Nephron (organoid): ENCODE measurements at regions not wholly inside any gene's neighbourhood (a gene's known extent, or its start where the extent isn't known, plus 50 kb on each side); places are given as distances from the start of the nearest gene placed in this dataset.

Experiments used
- H3K27ac Mint-ChIP-seq, 3 experiments: 2 replicates each; pipeline ENCODE4 v1.8.0; 2020; ENCODE audit warnings: mixed read lengths in 3 of 3, mild to moderate bottlenecking in 2 of 3, moderate library complexity in 1 of 3
- H3K27me3 Mint-ChIP-seq: 2 replicates; pipeline ENCODE4 v1.8.0; 2021; ENCODE audit warnings: low read depth, mild to moderate bottlenecking, moderate library complexity, mixed read lengths
- H3K36me3 Mint-ChIP-seq: 2 replicates; pipeline ENCODE4 v1.8.0; 2020; ENCODE audit warnings: low read depth, mixed read lengths
- H3K4me1 Mint-ChIP-seq: 2 replicates; pipeline ENCODE4 v1.8.0; 2020; ENCODE audit warnings: mixed read lengths
- H3K4me3 Mint-ChIP-seq, 3 experiments: 2 replicates each; pipeline ENCODE4 v1.8.0; 2020; ENCODE audit warnings: mild to moderate bottlenecking in 3 of 3, mixed read lengths in 3 of 3, moderate library complexity in 2 of 3
- H3K9me3 Mint-ChIP-seq: 2 replicates; pipeline ENCODE4 v1.8.0; 2020; ENCODE audit warnings: mixed read lengths
- TF ChIP-seq, protein P1 (sequence below), 3 experiments: fragments of 200-600 bp; sonication (generic); IDR thresholded peaks; one replicate each; pipeline ENCODE4 v1.5.0; 2021; ENCODE audit warnings: antibody characterized with exemption in 3 of 3; ENCODE audit not compliant: unreplicated experiment in 3 of 3

DNA sequence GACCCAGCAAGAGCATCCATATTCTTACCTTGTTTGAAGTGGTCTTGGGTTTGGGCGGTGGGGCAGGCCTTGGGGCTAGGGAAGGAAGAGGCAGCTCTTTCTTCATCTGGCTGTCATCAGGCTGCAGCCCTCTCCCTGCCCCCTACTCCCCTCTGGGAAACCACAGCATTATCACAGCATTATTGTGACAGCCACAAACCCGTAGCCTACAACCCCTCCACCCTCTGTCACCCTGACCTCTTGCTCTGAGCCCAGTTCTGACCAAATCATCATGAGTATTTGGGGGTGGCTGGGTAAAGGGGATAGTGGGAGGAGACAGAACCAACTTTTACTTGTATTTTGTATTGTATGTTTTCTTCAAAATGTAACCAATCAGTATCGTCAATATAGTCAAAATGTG lies 94.3 kb upstream of the ARRDC3 start:
- TF ChIP-seq, protein P1, sequence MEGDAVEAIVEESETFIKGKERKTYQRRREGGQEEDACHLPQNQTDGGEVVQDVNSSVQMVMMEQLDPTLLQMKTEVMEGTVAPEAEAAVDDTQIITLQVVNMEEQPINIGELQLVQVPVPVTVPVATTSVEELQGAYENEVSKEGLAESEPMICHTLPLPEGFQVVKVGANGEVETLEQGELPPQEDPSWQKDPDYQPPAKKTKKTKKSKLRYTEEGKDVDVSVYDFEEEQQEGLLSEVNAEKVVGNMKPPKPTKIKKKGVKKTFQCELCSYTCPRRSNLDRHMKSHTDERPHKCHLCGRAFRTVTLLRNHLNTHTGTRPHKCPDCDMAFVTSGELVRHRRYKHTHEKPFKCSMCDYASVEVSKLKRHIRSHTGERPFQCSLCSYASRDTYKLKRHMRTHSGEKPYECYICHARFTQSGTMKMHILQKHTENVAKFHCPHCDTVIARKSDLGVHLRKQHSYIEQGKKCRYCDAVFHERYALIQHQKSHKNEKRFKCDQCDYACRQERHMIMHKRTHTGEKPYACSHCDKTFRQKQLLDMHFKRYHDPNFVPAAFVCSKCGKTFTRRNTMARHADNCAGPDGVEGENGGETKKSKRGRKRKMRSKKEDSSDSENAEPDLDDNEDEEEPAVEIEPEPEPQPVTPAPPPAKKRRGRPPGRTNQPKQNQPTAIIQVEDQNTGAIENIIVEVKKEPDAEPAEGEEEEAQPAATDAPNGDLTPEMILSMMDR (IDR thresholded peaks at IDR 0.05; ENCODE audit: unreplicated experiment in 3 of 3) = no peak
- Mint-ChIP-seq H3K4me3 (no peak overlapping the region), H3K27me3 (no peaks in the 10 kb centered on the region), H3K36me3 (no peaks in the 10 kb centered on the region), H3K9me3 (no peaks in the 10 kb centered on the region), H3K4me1 (no peaks in the 10 kb centered on the region), H3K27ac (no peak overlapping the region)

DNA sequence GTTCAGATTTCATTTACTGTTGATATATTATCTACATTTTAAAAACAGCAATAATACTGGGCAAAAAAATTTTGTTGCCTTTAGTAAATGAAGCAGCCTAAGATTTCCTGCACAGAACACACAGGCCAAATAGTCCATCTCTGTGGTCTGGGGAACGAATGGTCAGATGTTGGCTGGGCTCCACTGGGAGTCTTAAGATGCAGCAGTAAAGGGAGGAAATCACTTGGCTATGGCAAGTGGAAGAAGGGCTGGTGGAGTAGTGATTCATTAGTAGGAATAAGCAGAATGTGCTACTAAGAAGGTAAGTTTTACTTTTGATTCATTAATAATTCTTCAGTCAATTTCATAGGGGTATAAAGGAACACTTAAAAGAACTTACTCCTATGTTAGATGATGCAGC lies 91.1 kb upstream of the ARRDC3 start:
- TF ChIP-seq, protein P1 (IDR thresholded peaks at IDR 0.05; ENCODE audit: unreplicated experiment in 3 of 3) = no peak
- no peak overlapping the region for H3K27ac Mint-ChIP-seq
- H3K4me1 Mint-ChIP-seq = no peaks in the 10 kb centered on the region
- H3K4me3 Mint-ChIP-seq = no peak overlapping the region
- no peaks in the 10 kb centered on the region for H3K27me3 Mint-ChIP-seq
- H3K9me3 Mint-ChIP-seq = no peaks in the 10 kb centered on the region
- H3K36me3 Mint-ChIP-seq = no peaks in the 10 kb centered on the region

DNA sequence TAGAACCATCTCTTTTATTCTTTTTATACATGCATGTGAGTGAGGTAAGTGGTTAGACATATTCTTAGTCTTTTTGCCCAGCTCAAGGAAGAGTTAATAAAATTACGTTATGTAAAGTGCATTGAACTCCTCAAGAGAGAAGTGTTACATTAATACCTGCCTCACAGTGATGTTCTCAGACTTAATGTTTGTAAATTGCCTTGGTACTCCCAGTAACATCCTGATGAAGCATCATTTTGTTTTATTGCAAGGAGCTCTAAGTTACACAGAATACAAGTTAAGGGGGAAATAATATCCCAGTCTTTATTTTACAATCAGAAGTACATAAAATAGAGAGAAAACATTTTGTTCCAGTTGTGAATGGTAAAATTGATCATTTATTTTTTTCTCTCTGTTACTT lies 89.5 kb upstream of the ARRDC3 start:
- no peaks in the 10 kb centered on the region for H3K9me3 Mint-ChIP-seq
- H3K4me3 Mint-ChIP-seq = no peak overlapping the region
- TF ChIP-seq, protein P1 (IDR thresholded peaks at IDR 0.05; ENCODE audit: unreplicated experiment in 3 of 3) = no peak
- H3K4me1 Mint-ChIP-seq = no peaks in the 10 kb centered on the region
- no peaks in the 10 kb centered on the region for H3K27me3 Mint-ChIP-seq
- no peaks in the 10 kb centered on the region for H3K36me3 Mint-ChIP-seq
- H3K27ac Mint-ChIP-seq = no peak overlapping the region

GRCh38 chr5:91469517-91470165 lies 86.5 kb upstream of the ARRDC3 start:
- Mint-ChIP-seq H3K4me1 (no peaks in the 10 kb centered on the region), H3K9me3 (no peaks in the 10 kb centered on the region), H3K36me3 (no peaks in the 10 kb centered on the region), H3K27ac (no peak overlapping the region), H3K4me3 (no peak overlapping the region), H3K27me3 (no peaks in the 10 kb centered on the region)
- TF ChIP-seq, protein P1 (IDR thresholded peaks at IDR 0.05; ENCODE audit: unreplicated experiment in 3 of 3) = no peak

GRCh38 chr5:91468651-91469422 lies 85.7 kb upstream of the ARRDC3 start:
- Mint-ChIP-seq H3K9me3 (no peaks in the 10 kb centered on the region), H3K27ac (no peak overlapping the region), H3K36me3 (no peaks in the 10 kb centered on the region), H3K4me3 (no peak overlapping the region), H3K4me1 (no peaks in the 10 kb centered on the region), H3K27me3 (no peaks in the 10 kb centered on the region)
- TF ChIP-seq, protein P1 (IDR thresholded peaks at IDR 0.05; ENCODE audit: unreplicated experiment in 3 of 3) = no peak
